Astrocyte (in vitro differentiated cells and primary cell): ENCODE measurements at regions not wholly inside any gene's neighbourhood (a gene's known extent, or its start where the extent isn't known, plus 50 kb on each side); places are given as distances from the start of the nearest gene placed in this dataset.

Experiments used
- DNase-seq: peaks from one replicate; pipeline ENCODE4 v3.0.0-alpha.2; 2010; ENCODE audit warnings: low read depth
- FAIRE-seq: peaks from 2 replicates; lab custom pipeline; 2011; peaks lifted over from hg19 to GRCh38; lab: Jason Lieb, UNC
- H2AFZ ChIP-seq: 2 replicates; pipeline ENCODE4 v1.6.0; 2012; ENCODE audit warnings: low read depth, low read length, inconsistent platforms
- H3K27ac ChIP-seq: 2 replicates; pipeline ENCODE4 v1.5.1; 2011; ENCODE audit warnings: low read depth, low read length, inconsistent platforms
- H3K27me3 ChIP-seq: 2 replicates; pipeline ENCODE4 v1.6.0; 2011; ENCODE audit warnings: low read length, inconsistent platforms; ENCODE audit not compliant: insufficient read depth
- H3K36me3 ChIP-seq: 2 replicates; pipeline ENCODE4 v1.5.1; 2011; ENCODE audit warnings: low read length, inconsistent platforms; ENCODE audit not compliant: insufficient read depth
- H3K4me1 ChIP-seq: 2 replicates; pipeline ENCODE4 v1.5.1; 2011; ENCODE audit warnings: low read length, inconsistent platforms; ENCODE audit not compliant: insufficient read depth
- H3K4me2 ChIP-seq: 2 replicates; pipeline ENCODE4 v1.6.0; 2012; ENCODE audit warnings: low read length, inconsistent platforms
- H3K4me3 ChIP-seq: 2 replicates; pipeline ENCODE4 v1.5.1; 2011; ENCODE audit warnings: low read depth, mild to moderate bottlenecking, low read length, inconsistent platforms; ENCODE audit not compliant: insufficient read depth
- H3K79me2 ChIP-seq: 2 replicates; pipeline ENCODE4 v1.6.0; 2012; ENCODE audit warnings: mild to moderate bottlenecking, low read length, inconsistent platforms; ENCODE audit not compliant: insufficient read depth
- H3K9ac ChIP-seq: 2 replicates; pipeline ENCODE4 v1.6.0; 2012; ENCODE audit warnings: mild to moderate bottlenecking, low read length, inconsistent platforms
- H3K9me3 ChIP-seq: 2 replicates; pipeline ENCODE4 v1.5.1; 2012; ENCODE audit warnings: low read depth, mild to moderate bottlenecking, low read length, inconsistent platforms; ENCODE audit not compliant: insufficient read depth
- H4K20me1 ChIP-seq: 2 replicates; pipeline ENCODE4 v1.6.0; 2012; ENCODE audit warnings: low read length, inconsistent platforms; ENCODE audit not compliant: insufficient read depth
- H3K27ac Mint-ChIP-seq: one replicate; pipeline ENCODE4 v1.8.0; 2021; ENCODE audit warnings: mild to moderate bottlenecking, mixed read lengths; ENCODE audit not compliant: unreplicated experiment
- H3K27me3 Mint-ChIP-seq: one replicate; pipeline ENCODE4 v1.8.0; 2021; ENCODE audit warnings: low read depth, mixed read lengths; ENCODE audit not compliant: unreplicated experiment
- H3K36me3 Mint-ChIP-seq: one replicate; pipeline ENCODE4 v1.8.0; 2021; ENCODE audit warnings: low read depth, mixed read lengths; ENCODE audit not compliant: unreplicated experiment
- H3K4me1 Mint-ChIP-seq: one replicate; pipeline ENCODE4 v1.8.0; 2021; ENCODE audit warnings: low read depth, mixed read lengths; ENCODE audit not compliant: unreplicated experiment
- H3K4me3 Mint-ChIP-seq: one replicate; pipeline ENCODE4 v1.8.0; 2021; ENCODE audit warnings: mild to moderate bottlenecking, moderate library complexity, mixed read lengths; ENCODE audit not compliant: unreplicated experiment
- H3K9me3 Mint-ChIP-seq: one replicate; pipeline ENCODE4 v1.8.0; 2021; ENCODE audit warnings: mild to moderate bottlenecking, mixed read lengths; ENCODE audit not compliant: unreplicated experiment
- EZH2 ChIP-seq: IDR thresholded peaks from 2 replicates; pipeline ENCODE4 v1.6.1; 2012; ENCODE audit warnings: mild to moderate bottlenecking, low read length, inconsistent platforms; ENCODE audit not compliant: insufficient read depth
- TF ChIP-seq, protein P1 (sequence below): IDR thresholded peaks from 2 replicates; pipeline ENCODE4 v1.5.1; 2011; ENCODE audit warnings: low read depth, mild to moderate bottlenecking, inconsistent platforms, low read length, moderate library complexity; ENCODE audit not compliant: insufficient read depth

DNA sequence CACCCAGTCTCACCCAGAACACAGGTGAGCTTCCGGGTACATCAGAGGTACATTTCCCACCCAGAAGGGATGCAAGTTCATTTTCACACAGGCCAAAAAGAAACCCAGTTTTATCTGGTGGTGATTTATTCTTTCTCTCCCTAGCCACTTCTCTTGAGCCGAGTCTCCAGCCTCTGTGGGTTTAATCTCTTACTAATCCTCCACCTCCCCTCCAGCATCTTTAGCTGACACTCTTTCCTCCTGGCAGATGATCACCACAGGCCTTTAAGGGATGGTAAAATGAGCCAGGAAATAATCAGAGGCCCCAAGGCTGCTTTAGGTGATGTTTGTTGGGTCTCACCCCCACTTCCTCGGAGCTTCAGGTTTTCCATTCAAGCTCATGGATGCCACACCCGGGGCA is 145.7 kb upstream of the DLX2 start:
- H3K27me3 ChIP-seq: no peaks in the 10 kb centered on the region
- H3K4me1 ChIP-seq: peaks cover 57% of the 10 kb centered on the region
- H3K4me1 Mint-ChIP-seq: peaks cover 49% of the 10 kb centered on the region
- peak overlapping the region; percentile 16 for H3K9ac ChIP-seq
- FAIRE-seq (no peak), DNase-seq (no peak)
- H3K27ac ChIP-seq: peak overlapping the region; percentile 77
- peaks cover 3% of the 10 kb centered on the region for H3K36me3 Mint-ChIP-seq
- no peak for TF ChIP-seq EZH2
- TF ChIP-seq, protein P1, sequence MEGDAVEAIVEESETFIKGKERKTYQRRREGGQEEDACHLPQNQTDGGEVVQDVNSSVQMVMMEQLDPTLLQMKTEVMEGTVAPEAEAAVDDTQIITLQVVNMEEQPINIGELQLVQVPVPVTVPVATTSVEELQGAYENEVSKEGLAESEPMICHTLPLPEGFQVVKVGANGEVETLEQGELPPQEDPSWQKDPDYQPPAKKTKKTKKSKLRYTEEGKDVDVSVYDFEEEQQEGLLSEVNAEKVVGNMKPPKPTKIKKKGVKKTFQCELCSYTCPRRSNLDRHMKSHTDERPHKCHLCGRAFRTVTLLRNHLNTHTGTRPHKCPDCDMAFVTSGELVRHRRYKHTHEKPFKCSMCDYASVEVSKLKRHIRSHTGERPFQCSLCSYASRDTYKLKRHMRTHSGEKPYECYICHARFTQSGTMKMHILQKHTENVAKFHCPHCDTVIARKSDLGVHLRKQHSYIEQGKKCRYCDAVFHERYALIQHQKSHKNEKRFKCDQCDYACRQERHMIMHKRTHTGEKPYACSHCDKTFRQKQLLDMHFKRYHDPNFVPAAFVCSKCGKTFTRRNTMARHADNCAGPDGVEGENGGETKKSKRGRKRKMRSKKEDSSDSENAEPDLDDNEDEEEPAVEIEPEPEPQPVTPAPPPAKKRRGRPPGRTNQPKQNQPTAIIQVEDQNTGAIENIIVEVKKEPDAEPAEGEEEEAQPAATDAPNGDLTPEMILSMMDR: no peak
- H3K79me2 ChIP-seq: no peaks in the 10 kb centered on the region
- no peaks in the 10 kb centered on the region for H3K9me3 ChIP-seq
- H3K9me3 Mint-ChIP-seq: peaks cover 5% of the 10 kb centered on the region
- H3K4me2 ChIP-seq: peak overlapping the region; percentile 30
- no peaks in the 10 kb centered on the region for H3K27me3 Mint-ChIP-seq
- no peak overlapping the region for H3K4me3 Mint-ChIP-seq
- no peaks in the 10 kb centered on the region for H3K36me3 ChIP-seq
- peak overlapping the region; percentile 51 for H3K27ac Mint-ChIP-seq
- no peak overlapping the region for H2AFZ ChIP-seq
- no peak overlapping the region for H3K4me3 ChIP-seq
- no peaks in the 10 kb centered on the region for H4K20me1 ChIP-seq

DNA sequence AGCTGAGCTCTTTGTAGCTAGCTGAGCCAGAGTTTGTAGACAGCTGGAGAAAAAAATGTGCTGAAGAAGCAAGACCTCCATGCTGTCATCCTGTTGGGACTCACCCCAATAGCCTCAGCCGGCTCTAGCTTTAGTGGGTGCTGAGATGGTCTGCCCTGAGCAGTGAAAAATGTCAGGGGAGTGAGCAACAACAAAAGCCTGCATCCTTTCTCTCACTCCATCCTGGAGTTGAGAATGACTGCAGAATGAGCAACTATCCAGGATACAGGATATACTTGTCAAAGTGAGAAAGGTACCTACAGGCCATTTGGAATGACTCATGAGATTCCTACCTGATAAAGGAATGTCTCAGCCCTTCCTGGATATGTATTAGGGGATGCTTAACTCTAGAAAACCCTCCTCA is 146.1 kb upstream of the DLX2 start:
- DNase-seq: peak; percentile 70
- Histone ChIP-seq H3K4me1 (peaks cover 60% of the 10 kb centered on the region), H3K4me3 (no peak overlapping the region), H3K27ac (peak overlapping the region; percentile 77), H3K27me3 (no peaks in the 10 kb centered on the region), H3K79me2 (no peaks in the 10 kb centered on the region), H2AFZ (no peak overlapping the region), H3K4me2 (peak overlapping the region; percentile 30), H3K9ac (peak overlapping the region; percentile 16), H4K20me1 (no peaks in the 10 kb centered on the region), H3K36me3 (no peaks in the 10 kb centered on the region), H3K9me3 (no peaks in the 10 kb centered on the region)
- Mint-ChIP-seq H3K4me3 (no peak overlapping the region), H3K9me3 (peaks cover 5% of the 10 kb centered on the region), H3K27ac (peak overlapping the region; percentile 51), H3K36me3 (peaks cover 3% of the 10 kb centered on the region), H3K27me3 (no peaks in the 10 kb centered on the region), H3K4me1 (peaks cover 53% of the 10 kb centered on the region)
- no peak for FAIRE-seq
- TF ChIP-seq EZH2: no peak
- TF ChIP-seq, protein P1: no peak

DNA sequence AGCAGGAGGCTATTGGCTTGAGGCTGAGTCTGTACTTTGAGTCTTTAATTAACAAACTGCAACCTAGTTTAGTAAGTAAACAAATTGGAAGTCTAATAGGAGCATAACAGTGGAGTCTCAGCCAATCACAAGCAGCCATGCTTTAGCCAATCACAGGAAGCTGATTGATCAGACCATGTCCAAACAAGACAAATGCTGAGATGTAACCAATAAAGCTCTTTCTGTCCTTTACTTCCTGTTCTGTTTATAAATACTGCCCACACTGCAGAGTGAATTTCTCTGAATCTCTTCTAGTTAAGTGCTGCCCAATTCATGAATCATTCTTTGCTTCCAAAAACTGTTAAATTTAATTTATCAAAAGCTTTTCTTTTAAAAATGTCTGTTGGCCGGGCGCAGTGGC is 146.6 kb upstream of the DLX2 start:
- Histone ChIP-seq H3K9ac (no peak overlapping the region), H3K79me2 (no peaks in the 10 kb centered on the region), H2AFZ (no peak overlapping the region), H3K27me3 (no peaks in the 10 kb centered on the region), H3K4me3 (no peak overlapping the region), H3K4me2 (peak overlapping the region; percentile 30), H3K4me1 (peaks cover 60% of the 10 kb centered on the region), H4K20me1 (no peaks in the 10 kb centered on the region), H3K36me3 (no peaks in the 10 kb centered on the region), H3K27ac (peak overlapping the region; percentile 77), H3K9me3 (no peaks in the 10 kb centered on the region)
- H3K27me3 Mint-ChIP-seq: no peaks in the 10 kb centered on the region
- no peak for TF ChIP-seq EZH2
- TF ChIP-seq, protein P1: no peak
- H3K4me1 Mint-ChIP-seq: peaks cover 53% of the 10 kb centered on the region
- peaks cover 5% of the 10 kb centered on the region for H3K9me3 Mint-ChIP-seq
- no peak for FAIRE-seq
- no peak overlapping the region for H3K4me3 Mint-ChIP-seq
- peak overlapping the region; percentile 81 for H3K27ac Mint-ChIP-seq
- peaks cover 3% of the 10 kb centered on the region for H3K36me3 Mint-ChIP-seq
- DNase-seq: peak; percentile 49
